Lower leg skin (tissue), 3 donors: ENCODE measurements at regions not wholly inside any gene's neighbourhood (a gene's known extent, or its start where the extent isn't known, plus 50 kb on each side); places are given as distances from the start of the nearest gene placed in this dataset.

ENCODE experiments used
- CTCF ChIP-seq, 3 donors: fragments of 450-650 bp; IDR thresholded peaks; one replicate each; pipeline ENCODE4 v1.5.1; 2016; ENCODE audit warnings: antibody characterized with exemption in 3 of 3, mild to moderate bottlenecking in 3 of 3, moderate library complexity in 2 of 3
- POLR2A ChIP-seq, 2 donors: fragments of 450-650 bp; IDR thresholded peaks; one replicate each; pipeline ENCODE4 v1.6.1; 2016 to 2017; ENCODE audit warnings: antibody characterized with exemption in 2 of 2, mild to moderate bottlenecking in 1 of 2, moderate library complexity in 1 of 2

GRCh38 chr11:36724742-36725385 lies 126.8 kb upstream of the RAG2 start:
- TF ChIP-seq CTCF (IDR thresholded peaks at IDR 0.05) (no peak), POLR2A (IDR thresholded peaks at IDR 0.05) (no peak)
